ENCODE measurements at regions not wholly inside any gene's neighbourhood (a gene's known extent, or its start where the extent isn't known, plus 50 kb on each side); places are given as distances from the start of the nearest gene placed in this dataset.

GRCh38 chr4:181909368-181909767 is 333.8 kb upstream of the TENM3 start:
- TF ChIP-seq CTCF (IDR thresholded peaks at IDR 0.05; ENCODE audit: borderline replicate concordance, extremely low read depth, low read length, poor library complexity, severe bottlenecking), result no peak
- no peak for TF ChIP-seq EZH2 (IDR thresholded peaks at IDR 0.05; ENCODE audit: borderline replicate concordance, low read depth, low read length, severe bottlenecking)
